Caco-2 (cell line): ENCODE measurements at regions not wholly inside any gene's neighbourhood (a gene's known extent, or its start where the extent isn't known, plus 50 kb on each side); places are given as distances from the start of the nearest gene placed in this dataset.

ENCODE experiments used
- BruUV-seq: library from RNA; stranded (reverse); fragments of 400-500 nt; replicated peaks from 2 replicates; lab custom pipeline; 2021; lab: Mats Ljungman, UMichigan
- CTCF ChIA-PET: fragments of 300-600 bp; sonication (Branson Sonifier 250); formaldehyde crosslinking; loops from one replicate; lab custom pipeline; 2022; ENCODE audit warnings: antibody characterized with exemption; lab: Charles Lee
- POLR2A ChIA-PET: fragments of 300-600 bp; sonication (Branson Sonifier 250); formaldehyde crosslinking; loops from one replicate; lab custom pipeline; 2022; ENCODE audit warnings: antibody characterized with exemption; lab: Charles Lee
- DNase-seq, 2 experiments: peaks; one replicate each; pipeline versions ENCODE4 v3.0.0 to v3.0.0-alpha.2; 2020 to 2022
- H3K27me3 ChIP-seq: replicated peaks from 2 replicates; pipeline ENCODE4 v1.6.0; 2011; ENCODE audit warnings: low read length; ENCODE audit not compliant: control insufficient read depth, insufficient read depth
- H3K36me3 ChIP-seq: 2 replicates; pipeline ENCODE4 v1.5.1; 2011; ENCODE audit warnings: low read length; ENCODE audit not compliant: control insufficient read depth, insufficient read depth
- H3K4me1 ChIP-seq: fragments of 250-450 bp; sonication (Bioruptor Pico); 2 replicates; pipeline ENCODE4 v1.5.1; 2020; ENCODE audit warnings: mild to moderate bottlenecking
- H3K4me3 ChIP-seq: 2 replicates; pipeline ENCODE4 v1.5.1; 2011; ENCODE audit warnings: low read depth, mild to moderate bottlenecking, control low read depth, low read length
- H3K9me3 ChIP-seq: fragments of 250-450 bp; sonication (Bioruptor Pico); 2 replicates; pipeline ENCODE4 v1.5.1; 2020; ENCODE audit warnings: mild to moderate bottlenecking, moderate library complexity
- H3K27ac Mint-ChIP-seq: one replicate; pipeline ENCODE4 v1.8.0; 2022; ENCODE audit warnings: mixed read lengths; ENCODE audit not compliant: unreplicated experiment
- H3K27me3 Mint-ChIP-seq: one replicate; pipeline ENCODE4 v1.8.0; 2022; ENCODE audit warnings: mixed read lengths; ENCODE audit not compliant: insufficient read depth, unreplicated experiment
- H3K36me3 Mint-ChIP-seq: one replicate; pipeline ENCODE4 v1.8.0; 2022; ENCODE audit warnings: mild to moderate bottlenecking, mixed read lengths; ENCODE audit not compliant: insufficient read depth, unreplicated experiment
- H3K4me1 Mint-ChIP-seq: one replicate; pipeline ENCODE4 v1.8.0; 2022; ENCODE audit warnings: low read depth, mixed read lengths; ENCODE audit not compliant: unreplicated experiment
- H3K4me3 Mint-ChIP-seq: one replicate; pipeline ENCODE4 v1.8.0; 2022; ENCODE audit warnings: mild to moderate bottlenecking, moderate library complexity, mixed read lengths; ENCODE audit not compliant: unreplicated experiment
- H3K9me3 Mint-ChIP-seq: one replicate; pipeline ENCODE4 v1.8.0; 2022; ENCODE audit warnings: mixed read lengths; ENCODE audit not compliant: unreplicated experiment
- intact Hi-C: fragments of 100-400 bp; cut with micrococcal nuclease; formaldehyde crosslinking; loops from one replicate; pipeline ENCODE4 v1.10.0; 2022; ENCODE audit not compliant: unreplicated experiment
- TF ChIP-seq, protein P1 (sequence below), 2 experiments: fragments of 200-600 bp in 1 of 2; IDR thresholded peaks; 1 replicate in 1 of 2; 2 replicates in 1 of 2; pipeline versions ENCODE4 v1.5.1 to v1.8.0; 2011 to 2022; ENCODE audit warnings: antibody characterized with exemption in 1 of 2, control low read depth in 1 of 2, inconsistent platforms in 1 of 2, low read depth in 1 of 2, low read length in 1 of 2, mild to moderate bottlenecking in 1 of 2, moderate library complexity in 1 of 2; ENCODE audit not compliant: insufficient read depth in 1 of 2, severe bottlenecking in 1 of 2, unreplicated experiment in 1 of 2

GRCh38 chr14:51337520-51337919, 97.5 kb downstream of the TMX1 start:
- Histone ChIP-seq H3K9me3 (no peaks in the 10 kb centered on the region), H3K27me3 (no peaks in the 10 kb centered on the region), H3K4me1 (no peaks in the 10 kb centered on the region), H3K36me3 (no peaks in the 10 kb centered on the region), H3K4me3 (no peak overlapping the region)
- Mint-ChIP-seq H3K27ac (no peak overlapping the region), H3K27me3 (no peaks in the 10 kb centered on the region), H3K4me3 (no peak overlapping the region), H3K9me3 (peaks cover 7% of the 10 kb centered on the region), H3K36me3 (no peaks in the 10 kb centered on the region), H3K4me1 (no peaks in the 10 kb centered on the region)
- no TSS peak for BruUV-seq
- no peak for DNase-seq
- TF ChIP-seq, protein P1, sequence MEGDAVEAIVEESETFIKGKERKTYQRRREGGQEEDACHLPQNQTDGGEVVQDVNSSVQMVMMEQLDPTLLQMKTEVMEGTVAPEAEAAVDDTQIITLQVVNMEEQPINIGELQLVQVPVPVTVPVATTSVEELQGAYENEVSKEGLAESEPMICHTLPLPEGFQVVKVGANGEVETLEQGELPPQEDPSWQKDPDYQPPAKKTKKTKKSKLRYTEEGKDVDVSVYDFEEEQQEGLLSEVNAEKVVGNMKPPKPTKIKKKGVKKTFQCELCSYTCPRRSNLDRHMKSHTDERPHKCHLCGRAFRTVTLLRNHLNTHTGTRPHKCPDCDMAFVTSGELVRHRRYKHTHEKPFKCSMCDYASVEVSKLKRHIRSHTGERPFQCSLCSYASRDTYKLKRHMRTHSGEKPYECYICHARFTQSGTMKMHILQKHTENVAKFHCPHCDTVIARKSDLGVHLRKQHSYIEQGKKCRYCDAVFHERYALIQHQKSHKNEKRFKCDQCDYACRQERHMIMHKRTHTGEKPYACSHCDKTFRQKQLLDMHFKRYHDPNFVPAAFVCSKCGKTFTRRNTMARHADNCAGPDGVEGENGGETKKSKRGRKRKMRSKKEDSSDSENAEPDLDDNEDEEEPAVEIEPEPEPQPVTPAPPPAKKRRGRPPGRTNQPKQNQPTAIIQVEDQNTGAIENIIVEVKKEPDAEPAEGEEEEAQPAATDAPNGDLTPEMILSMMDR (IDR thresholded peaks at IDR 0.05; ENCODE audit: insufficient read depth in 1 of 2, low read depth in 1 of 2, low read length in 1 of 2, severe bottlenecking in 1 of 2, unreplicated experiment in 1 of 2) = no peak
- POLR2A ChIA-PET = no interaction called here
- CTCF ChIA-PET = no interaction called here
- intact Hi-C loops = no loop called here

DNA sequence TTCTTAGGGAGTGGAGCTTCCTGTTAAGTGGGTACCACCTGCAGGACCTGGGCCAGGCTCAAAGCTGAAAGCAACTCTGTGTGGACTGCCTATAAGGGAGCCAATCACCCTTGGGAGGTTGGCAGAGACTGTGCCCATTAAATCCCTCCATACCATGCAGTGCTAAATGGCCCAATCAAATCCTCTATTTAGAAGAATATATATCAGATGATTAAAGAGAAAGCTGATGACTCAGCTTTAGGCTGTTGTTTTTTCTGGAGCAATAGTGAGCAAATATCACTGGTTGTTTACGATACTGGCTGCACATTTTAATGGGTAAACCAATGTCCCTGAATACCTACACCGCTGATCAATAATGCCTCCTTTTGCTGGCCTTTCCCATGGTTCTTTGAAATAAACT, 101.3 kb downstream of the TMX1 start:
- H3K4me3 ChIP-seq = no peak overlapping the region
- peaks cover 18% of the 10 kb centered on the region for H3K9me3 Mint-ChIP-seq
- TF ChIP-seq, protein P1 (IDR thresholded peaks at IDR 0.05; ENCODE audit: insufficient read depth in 1 of 2, low read depth in 1 of 2, low read length in 1 of 2, severe bottlenecking in 1 of 2, unreplicated experiment in 1 of 2) = no peak
- BruUV-seq = no TSS peak
- no peaks in the 10 kb centered on the region for H3K4me1 ChIP-seq
- intact Hi-C loops = no loop called here
- no peaks in the 10 kb centered on the region for H3K36me3 ChIP-seq
- CTCF ChIA-PET = no interaction called here
- H3K36me3 Mint-ChIP-seq = no peaks in the 10 kb centered on the region
- H3K27me3 Mint-ChIP-seq = no peaks in the 10 kb centered on the region
- H3K4me1 Mint-ChIP-seq = no peaks in the 10 kb centered on the region
- no peak for DNase-seq
- no peaks in the 10 kb centered on the region for H3K9me3 ChIP-seq
- POLR2A ChIA-PET = no interaction called here
- no peak overlapping the region for H3K27ac Mint-ChIP-seq
- no peaks in the 10 kb centered on the region for H3K27me3 ChIP-seq
- H3K4me3 Mint-ChIP-seq = no peak overlapping the region

DNA sequence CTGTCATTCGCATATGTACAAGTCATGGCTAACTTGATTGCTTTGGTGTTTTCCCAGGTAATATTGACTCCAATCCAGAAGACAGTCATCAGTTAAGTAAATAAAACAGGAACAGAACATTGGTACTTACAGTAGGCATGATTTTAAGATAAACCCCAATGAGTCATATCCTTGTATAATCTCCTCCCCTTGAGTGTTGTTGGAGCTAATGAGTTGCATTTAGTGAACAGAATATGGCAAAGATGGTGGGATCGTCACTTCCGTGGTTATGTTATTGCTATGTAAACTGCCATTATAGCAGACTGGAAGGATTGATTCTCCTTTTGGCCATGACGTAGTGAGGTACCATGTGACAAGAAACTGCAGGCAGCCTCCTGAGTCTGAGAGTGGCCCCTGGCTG, 102.2 kb downstream of the TMX1 start:
- Histone ChIP-seq H3K9me3 (peaks cover 5% of the 10 kb centered on the region), H3K4me1 (no peaks in the 10 kb centered on the region), H3K4me3 (no peak overlapping the region), H3K27me3 (no peaks in the 10 kb centered on the region), H3K36me3 (no peaks in the 10 kb centered on the region)
- no peak overlapping the region for H3K4me3 Mint-ChIP-seq
- no peaks in the 10 kb centered on the region for H3K36me3 Mint-ChIP-seq
- no peak for DNase-seq
- BruUV-seq = no TSS peak
- peaks cover 18% of the 10 kb centered on the region for H3K9me3 Mint-ChIP-seq
- POLR2A ChIA-PET = no interaction called here
- H3K4me1 Mint-ChIP-seq = no peaks in the 10 kb centered on the region
- TF ChIP-seq, protein P1 (IDR thresholded peaks at IDR 0.05; ENCODE audit: insufficient read depth in 1 of 2, low read depth in 1 of 2, low read length in 1 of 2, severe bottlenecking in 1 of 2, unreplicated experiment in 1 of 2) = no peak
- CTCF ChIA-PET = no interaction called here
- H3K27ac Mint-ChIP-seq = no peak overlapping the region
- intact Hi-C loops = no loop called here
- H3K27me3 Mint-ChIP-seq = no peaks in the 10 kb centered on the region
